ENCODE measurements at regions not wholly inside any gene's neighbourhood (a gene's known extent, or its start where the extent isn't known, plus 50 kb on each side); places are given as distances from the start of the nearest gene placed in this dataset.
"Not testable (repeated sequence)": the region's sequence is repeated elsewhere in the genome, so short reads cannot be mapped to it uniquely, and the experiment has no call there.

GRCh38 chr10:44752451-44753441, 158.4 kb upstream of the TMEM72 start:
- peak overlapping the region; percentile 59 to 77 (median 72) for H3K27ac ChIP-seq
- no peaks in the 10 kb centered on the region for H3K27me3 ChIP-seq
- peaks cover 24% of the 10 kb centered on the region for H3K4me1 ChIP-seq
- ATAC-seq (peak; percentile 89), DNase-seq (peak; percentile 34 to 77 (median 64))
- intact Hi-C loops (cut with DNase I): no loop called here
- H3K9me3 ChIP-seq: no peaks in the 10 kb centered on the region
- no peak overlapping the region for H3K4me3 ChIP-seq
- WGBS, 2 donors: 47 to 48% methylated on average over 4 of the region's 4 CpGs
- H3K36me3 ChIP-seq (replicated peaks in 1 of 2; ENCODE audit: insufficient read depth in 1 of 2, low read depth in 2 of 2): no peaks in the 10 kb centered on the region
- TF ChIP-seq CTCF (IDR thresholded peaks at IDR 0.05) (no peak), POLR2A (IDR thresholded peaks at IDR 0.05) (no peak)

- H3K27ac ChIP-seq; intact Hi-C loops (cut with DNase I); H3K4me3 ChIP-seq; H3K36me3 ChIP-seq (replicated peaks in 1 of 2; ENCODE audit: insufficient read depth in 1 of 2, low read depth in 2 of 2); DNase-seq; H3K9me3 ChIP-seq; H3K27me3 ChIP-seq; ATAC-seq: not testable (repeated sequence)
- 93 to 95% methylated on average over 2 of the region's 2 CpGs for WGBS, 2 donors
- H3K4me1 ChIP-seq: peaks cover 24% of the 10 kb centered on the region
These were observed 156.8 kb upstream of the TMEM72 start for GRCh38 chr10:44754355-44754754.

- H3K27ac ChIP-seq: no peak overlapping the region
- peaks cover 24% of the 10 kb centered on the region for H3K4me1 ChIP-seq
- no peak for DNase-seq
- no peaks in the 10 kb centered on the region for H3K9me3 ChIP-seq
- H3K36me3 ChIP-seq (replicated peaks in 1 of 2; ENCODE audit: insufficient read depth in 1 of 2, low read depth in 2 of 2): no peaks in the 10 kb centered on the region
- TF ChIP-seq POLR2A (IDR thresholded peaks at IDR 0.05): no peak
- no peak for TF ChIP-seq CTCF (IDR thresholded peaks at IDR 0.05)
- 93 to 95% methylated on average over 4 of the region's 4 CpGs for WGBS, 2 donors
- H3K27me3 ChIP-seq: no peaks in the 10 kb centered on the region
- ATAC-seq: no peak
- intact Hi-C loops (cut with DNase I): no loop called here
- H3K4me3 ChIP-seq: no peak overlapping the region
These were observed 155.7 kb upstream of the TMEM72 start for GRCh38 chr10:44755481-44755880.

GRCh38 chr10:44756216-44756615, 154.9 kb upstream of the TMEM72 start:
- intact Hi-C loops (cut with DNase I): no loop called here
- no peak overlapping the region for H3K4me3 ChIP-seq
- no peak for ATAC-seq

More at GRCh38 chr10:44756216-44756615, 154.9 kb upstream of the TMEM72 start:
- TF ChIP-seq POLR2A (IDR thresholded peaks at IDR 0.05) (no peak), CTCF (IDR thresholded peaks at IDR 0.05) (no peak)
- peaks cover 24% of the 10 kb centered on the region for H3K4me1 ChIP-seq
- no peaks in the 10 kb centered on the region for H3K27me3 ChIP-seq
- H3K9me3 ChIP-seq: no peaks in the 10 kb centered on the region
- no peak for DNase-seq
- whole genome bisulfite sequencing, 2 donors: 88 to 92% methylated on average over 6 of the region's 6 CpGs
- no peaks in the 10 kb centered on the region for H3K36me3 ChIP-seq (replicated peaks in 1 of 2; ENCODE audit: insufficient read depth in 1 of 2, low read depth in 2 of 2)
- no peak overlapping the region for H3K27ac ChIP-seq

All from body of pancreas (tissue), 4 donors.